RWPE1 (cell line): ENCODE measurements at regions not wholly inside any gene's neighbourhood (a gene's known extent, or its start where the extent isn't known, plus 50 kb on each side); places are given as distances from the start of the nearest gene placed in this dataset.

Experiments
- CTCF ChIA-PET: fragments of 350-600 bp; sonication (Branson Sonifier 250); formaldehyde crosslinking; extraction: SDS; loops from one replicate; lab custom pipeline; 2021; lab: Yijun Ruan, JAX
- POLR2A ChIA-PET: fragments of 400-600 bp; formaldehyde crosslinking; extraction: SDS; loops from one replicate; lab custom pipeline; 2020; ENCODE audit warnings: antibody characterized with exemption; ENCODE audit not compliant: low non-redundant PET; lab: Yijun Ruan, JAX
- DNase-seq: peaks from one replicate; pipeline ENCODE4 v3.0.0; 2012; ENCODE audit warnings: low spot score
- H3K27ac ChIP-seq: fragments of 450-650 bp; 2 replicates; pipeline ENCODE4 v1.5.1; 2017
- CTCF ChIP-seq: fragments of 450-650 bp; conservative IDR thresholded peaks from 2 replicates; pipeline ENCODE4 v1.5.1; 2017; ENCODE audit warnings: low read depth, mild to moderate bottlenecking

GRCh38 chr7:29754874-29755490 lies 51.3 kb upstream of the WIPF3 start:
- no peak overlapping the region for H3K27ac ChIP-seq
- CTCF ChIA-PET, result interaction anchor here (0.6 to 0.7 kb wide), 2 partner anchors 83 to 127 kb away, joined by 3 read pairs; no protein-coding TSS in a partner anchor
- no peak for DNase-seq
- no peak for TF ChIP-seq CTCF
- POLR2A ChIA-PET, result no interaction called here
